ENCODE measurements at regions not wholly inside any gene's neighbourhood (a gene's known extent, or its start where the extent isn't known, plus 50 kb on each side); places are given as distances from the start of the nearest gene placed in this dataset.

- ATAC-seq (ENCODE audit: low read depth) = no peak
- H3K27ac ChIP-seq (ENCODE audit: poor library complexity, severe bottlenecking) = no peak overlapping the region
- no peak for TF ChIP-seq CTCF (IDR thresholded peaks at IDR 0.05; ENCODE audit: poor library complexity, severe bottlenecking)
- no peaks in the 10 kb centered on the region for H3K9me3 ChIP-seq (ENCODE audit: severe bottlenecking)
- no peak for DNase-seq (ENCODE audit: low spot score)
- H3K4me3 ChIP-seq (ENCODE audit: severe bottlenecking) = no peak overlapping the region
- peaks cover under 1% of the 10 kb centered on the region for H3K4me1 ChIP-seq (ENCODE audit: insufficient read depth, poor library complexity, severe bottlenecking)
- H3K27me3 ChIP-seq (ENCODE audit: insufficient read depth, poor library complexity, severe bottlenecking) = no peaks in the 10 kb centered on the region
- no peaks in the 10 kb centered on the region for H3K36me3 ChIP-seq (ENCODE audit: low read depth)
These were observed 94.9 kb downstream of the MRPL39 start for GRCh38 chr21:25512095-25513081.

GRCh38 chr21:25509862-25510261 is 97.4 kb downstream of the MRPL39 start:
- Histone ChIP-seq H3K36me3 (ENCODE audit: low read depth) (no peaks in the 10 kb centered on the region), H3K9me3 (ENCODE audit: severe bottlenecking) (no peaks in the 10 kb centered on the region), H3K27me3 (ENCODE audit: insufficient read depth, poor library complexity, severe bottlenecking) (no peaks in the 10 kb centered on the region), H3K27ac (ENCODE audit: poor library complexity, severe bottlenecking) (no peak overlapping the region), H3K4me3 (ENCODE audit: severe bottlenecking) (no peak overlapping the region), H3K4me1 (ENCODE audit: insufficient read depth, poor library complexity, severe bottlenecking) (peaks cover 12% of the 10 kb centered on the region)
- DNase-seq (ENCODE audit: low spot score) (no peak), ATAC-seq (ENCODE audit: low read depth) (no peak)
- TF ChIP-seq CTCF (IDR thresholded peaks at IDR 0.05; ENCODE audit: poor library complexity, severe bottlenecking) = no peak

GRCh38 chr21:25508364-25508763 is 98.9 kb downstream of the MRPL39 start:
- TF ChIP-seq CTCF (IDR thresholded peaks at IDR 0.05; ENCODE audit: poor library complexity, severe bottlenecking) = no peak
- ATAC-seq (ENCODE audit: low read depth) = no peak
- H3K27me3 ChIP-seq (ENCODE audit: insufficient read depth, poor library complexity, severe bottlenecking) = no peaks in the 10 kb centered on the region
- no peak overlapping the region for H3K4me3 ChIP-seq (ENCODE audit: severe bottlenecking)
- H3K27ac ChIP-seq (ENCODE audit: poor library complexity, severe bottlenecking) = no peak overlapping the region
- no peaks in the 10 kb centered on the region for H3K9me3 ChIP-seq (ENCODE audit: severe bottlenecking)
- DNase-seq (ENCODE audit: low spot score) = no peak
- peaks cover 12% of the 10 kb centered on the region for H3K4me1 ChIP-seq (ENCODE audit: insufficient read depth, poor library complexity, severe bottlenecking)
- no peaks in the 10 kb centered on the region for H3K36me3 ChIP-seq (ENCODE audit: low read depth)

- no peak for TF ChIP-seq CTCF (IDR thresholded peaks at IDR 0.05; ENCODE audit: poor library complexity, severe bottlenecking)
- Histone ChIP-seq H3K27me3 (ENCODE audit: insufficient read depth, poor library complexity, severe bottlenecking) (no peaks in the 10 kb centered on the region), H3K4me3 (ENCODE audit: severe bottlenecking) (no peak overlapping the region), H3K27ac (ENCODE audit: poor library complexity, severe bottlenecking) (no peak overlapping the region), H3K4me1 (ENCODE audit: insufficient read depth, poor library complexity, severe bottlenecking) (peaks cover 12% of the 10 kb centered on the region), H3K36me3 (ENCODE audit: low read depth) (no peaks in the 10 kb centered on the region), H3K9me3 (ENCODE audit: severe bottlenecking) (no peaks in the 10 kb centered on the region)
- DNase-seq (ENCODE audit: low spot score) = no peak
- no peak; the same call in 2 of the 3 replicates for ATAC-seq (ENCODE audit: low read depth)
These were observed 99.8 kb downstream of the MRPL39 start for GRCh38 chr21:25507522-25507921.

- TF ChIP-seq CTCF (IDR thresholded peaks at IDR 0.05; ENCODE audit: poor library complexity, severe bottlenecking) = no peak
- peaks cover 12% of the 10 kb centered on the region for H3K4me1 ChIP-seq (ENCODE audit: insufficient read depth, poor library complexity, severe bottlenecking)
- H3K4me3 ChIP-seq (ENCODE audit: severe bottlenecking) = no peak overlapping the region
- H3K36me3 ChIP-seq (ENCODE audit: low read depth) = no peaks in the 10 kb centered on the region
- H3K9me3 ChIP-seq (ENCODE audit: severe bottlenecking) = no peaks in the 10 kb centered on the region
- peak; percentile 100 for ATAC-seq (ENCODE audit: low read depth)
- no peak for DNase-seq (ENCODE audit: low spot score)
- H3K27ac ChIP-seq (ENCODE audit: poor library complexity, severe bottlenecking) = no peak overlapping the region
- no peaks in the 10 kb centered on the region for H3K27me3 ChIP-seq (ENCODE audit: insufficient read depth, poor library complexity, severe bottlenecking)
These were observed 100.4 kb downstream of the MRPL39 start for GRCh38 chr21:25506887-25507286.

All from RWPE2 (cell line).